HCT116 (cell line): ENCODE measurements at regions not wholly inside any gene's neighbourhood (a gene's known extent, or its start where the extent isn't known, plus 50 kb on each side); places are given as distances from the start of the nearest gene placed in this dataset.

ENCODE experiments used
- ATAC-seq: fragments of 200-7000 bp; cut with Tn5 transposase; 2 replicates; pipeline ENCODE4 v1.9.1; 2020; ENCODE audit warnings: mild to moderate bottlenecking, moderate library complexity
- BruUV-seq: library from RNA; stranded (reverse); fragments of 400-500 nt; replicated peaks from 2 replicates; lab custom pipeline; 2021; lab: Mats Ljungman, UMichigan
- CTCF ChIA-PET: fragments of 300-600 bp; sonication (Branson Sonifier 250); formaldehyde crosslinking; loops from one replicate; lab custom pipeline; 2021; ENCODE audit warnings: antibody characterized with exemption; lab: Charles Lee
- POLR2A ChIA-PET: fragments of 300-600, 350-600 bp; sonication (Branson Sonifier 250); formaldehyde crosslinking; loops from one replicate; lab custom pipeline; 2021; ENCODE audit warnings: antibody characterized with exemption; lab: Charles Lee
- RAD21 ChIA-PET, 2 experiments: fragments of 300-600 bp; sonication (Branson Sonifier 250); formaldehyde crosslinking; loops; one replicate each; lab custom pipeline; 2023; ENCODE audit warnings: low total read pairs in 2 of 2; ENCODE audit not compliant: uncharacterized antibody in 2 of 2, unreplicated experiment in 2 of 2, low non-redundant PET in 1 of 2; lab: Charles Lee
- DNase-seq: peaks from one replicate; pipeline ENCODE4 v3.0.0-alpha.2; 2010; ENCODE audit warnings: low read depth, low spot score
- H2AFZ ChIP-seq: fragments of 200-600 bp; shearing (Covaris generic), sonication (generic); 2 replicates; pipeline ENCODE4 v1.6.1; 2017; ENCODE audit warnings: low read depth, mixed run types, mixed read lengths, antibody characterized with exemption, low read length; ENCODE audit not compliant: poor library complexity, severe bottlenecking
- H3K27ac ChIP-seq: 2 replicates; pipeline ENCODE4 v1.5.1; 2012; ENCODE audit warnings: low read depth, low read length
- H3K27me3 ChIP-seq: fragments of 200-600 bp; sonication (generic); 2 replicates; pipeline ENCODE4 v1.6.1; 2016; ENCODE audit warnings: mixed run types, low read length, mixed read lengths; ENCODE audit not compliant: insufficient read depth
- H3K36me3 ChIP-seq, 2 experiments: fragments of 200-500 bp in 1 of 2; fragments of 200-600 bp in 1 of 2; sonication (Bioruptor generic) in 1 of 2; sonication (generic) in 1 of 2; 2 replicates each; pipeline versions ENCODE4 v1.5.1 to v1.6.1; 2014 to 2016; ENCODE audit warnings: low read length in 2 of 2, inconsistent platforms in 1 of 2, mixed read lengths in 1 of 2, mixed run types in 1 of 2; ENCODE audit not compliant: insufficient read depth in 2 of 2, control insufficient read depth in 1 of 2
- H3K4me1 ChIP-seq, 2 experiments: fragments of 200-600 bp in 1 of 2; sonication (generic) in 1 of 2; 2 replicates each; pipeline versions ENCODE4 v1.5.1 to v1.6.1; 2012 to 2017; ENCODE audit warnings: low read length in 2 of 2, inconsistent platforms in 1 of 2, mild to moderate bottlenecking in 1 of 2, mixed read lengths in 1 of 2, mixed run types in 1 of 2, moderate library complexity in 1 of 2; ENCODE audit not compliant: insufficient read depth in 2 of 2, control insufficient read depth in 1 of 2
- H3K4me2 ChIP-seq: fragments of 200-600 bp; sonication (generic); 2 replicates; pipeline ENCODE4 v1.6.1; 2017; ENCODE audit warnings: mixed run types, low read length, mixed read lengths
- H3K4me3 ChIP-seq, 2 experiments: fragments of 200-600 bp in 1 of 2; sonication (generic) in 1 of 2; replicated peaks in 1 of 2; 2 replicates each; pipeline ENCODE4 v1.5.1; 2011 to 2016; ENCODE audit warnings: low read length in 2 of 2, control low read depth in 1 of 2, low read depth in 1 of 2, mild to moderate bottlenecking in 1 of 2, mixed read lengths in 1 of 2, mixed run types in 1 of 2
- H3K79me2 ChIP-seq: fragments of 200-600 bp; sonication (generic); 2 replicates; pipeline ENCODE4 v1.6.1; 2017; ENCODE audit warnings: mild to moderate bottlenecking, mixed run types, low read length, moderate library complexity, mixed read lengths; ENCODE audit not compliant: insufficient read depth
- H3K9ac ChIP-seq: fragments of 200-600 bp; sonication (generic); 2 replicates; pipeline ENCODE4 v1.6.1; 2016; ENCODE audit warnings: low read length, mixed read lengths
- H3K9me2 ChIP-seq: fragments of 200-600 bp; sonication (generic), shearing (Covaris generic); 2 replicates; pipeline ENCODE4 v1.6.1; 2017; ENCODE audit warnings: mixed run types, mild to moderate bottlenecking, moderate library complexity; ENCODE audit not compliant: insufficient read depth
- H3K9me3 ChIP-seq, 2 experiments: fragments of 200-500 bp in 1 of 2; fragments of 200-600 bp in 1 of 2; sonication (Bioruptor generic) in 1 of 2; sonication (generic) in 1 of 2; 2 replicates each; pipeline ENCODE4 v1.6.1; 2014 to 2017; ENCODE audit warnings: low read length in 2 of 2, mixed read lengths in 2 of 2, inconsistent platforms in 1 of 2, low read depth in 1 of 2, mild to moderate bottlenecking in 1 of 2, mixed run types in 1 of 2, moderate library complexity in 1 of 2; ENCODE audit not compliant: control insufficient read depth in 1 of 2, insufficient read depth in 1 of 2
- H4K20me1 ChIP-seq: fragments of 200-600 bp; sonication (generic), shearing (Covaris generic); 2 replicates; pipeline ENCODE4 v1.6.1; 2017; ENCODE audit warnings: mixed run types, mild to moderate bottlenecking, moderate library complexity; ENCODE audit not compliant: insufficient read depth
- CBX3 ChIP-seq: IDR thresholded peaks from 2 replicates; pipeline ENCODE4 v1.6.1; 2012; ENCODE audit warnings: low read depth
- ELF1 ChIP-seq: IDR thresholded peaks from 2 replicates; pipeline ENCODE4 v1.6.1; 2012; ENCODE audit warnings: low read depth, borderline replicate concordance
- EZH2 ChIP-seq: fragments of 200-600 bp; sonication (generic); IDR thresholded peaks from 2 replicates; pipeline ENCODE4 v1.6.1; 2017; ENCODE audit warnings: antibody characterized with exemption, mixed run types
- EZH2phosphoT487 ChIP-seq: fragments of 200-600 bp; IDR thresholded peaks from 2 replicates; pipeline ENCODE4 v1.6.1; 2018; ENCODE audit warnings: antibody characterized with exemption, borderline replicate concordance
- FOSL1 ChIP-seq: IDR thresholded peaks from 2 replicates; pipeline ENCODE4 v1.6.1; 2012; ENCODE audit warnings: low read depth
- REST ChIP-seq: IDR thresholded peaks from 2 replicates; pipeline ENCODE4 v1.6.1; 2012; ENCODE audit warnings: low read depth
- SIN3A ChIP-seq: IDR thresholded peaks from 2 replicates; pipeline ENCODE4 v1.6.1; 2012; ENCODE audit warnings: low read depth
- SP1 ChIP-seq: IDR thresholded peaks from 2 replicates; pipeline ENCODE4 v1.6.1; 2012; ENCODE audit warnings: low read depth
- SRF ChIP-seq: IDR thresholded peaks from 2 replicates; pipeline ENCODE4 v1.6.1; 2012; ENCODE audit warnings: low read depth
- TCF7L2 ChIP-seq: IDR thresholded peaks from 2 replicates; pipeline ENCODE4 v1.7.0; 2011; ENCODE audit warnings: borderline replicate concordance, inconsistent platforms; ENCODE audit not compliant: insufficient read depth, insufficient read length; ENCODE audit errors: extremely low read depth
- intact Hi-C: fragments of 100-400 bp; cut with micrococcal nuclease; formaldehyde crosslinking; loops from 2 replicates; pipeline ENCODE4 v1.10.0; 2022

- no peaks in the 10 kb centered on the region for H3K9me2 ChIP-seq
- no peak for DNase-seq
- ChIA-PET POLR2A (no interaction called here), CTCF (no interaction called here), RAD21 (no interaction called here)
- no peaks in the 10 kb centered on the region for H3K27me3 ChIP-seq
- BruUV-seq = no TSS peak
- H3K9me3 ChIP-seq = no peaks in the 10 kb centered on the region
- H3K4me2 ChIP-seq = no peak overlapping the region
- no peaks in the 10 kb centered on the region for H3K4me1 ChIP-seq
- TF ChIP-seq SP1 = no peak
- TF ChIP-seq ELF1 = no peak
- TF ChIP-seq TCF7L2 = no peak
- TF ChIP-seq EZH2 = no peak
- TF ChIP-seq SIN3A = no peak
- TF ChIP-seq REST = no peak
- TF ChIP-seq SRF = no peak
- no peak for TF ChIP-seq CBX3
- TF ChIP-seq FOSL1 = no peak
- TF ChIP-seq EZH2phosphoT487 = no peak
- H3K79me2 ChIP-seq = no peaks in the 10 kb centered on the region
- no peak overlapping the region for H3K27ac ChIP-seq
- no peak overlapping the region for H3K4me3 ChIP-seq
- H2AFZ ChIP-seq = no peak overlapping the region
- intact Hi-C loops = no loop called here
- no peaks in the 10 kb centered on the region for H4K20me1 ChIP-seq
- no peak overlapping the region for H3K9ac ChIP-seq
- no peaks in the 10 kb centered on the region for H3K36me3 ChIP-seq
- ATAC-seq = no peak
Observed at GRCh38 chr9:7439355-7439995, 360.1 kb downstream of the DMAC1 start.
